ENCODE measurements at regions not wholly inside any gene's neighbourhood (a gene's known extent, or its start where the extent isn't known, plus 50 kb on each side); places are given as distances from the start of the nearest gene placed in this dataset.

- no peak for TF ChIP-seq TAF1 (IDR thresholded peaks at IDR 0.05; ENCODE audit: low read depth, low read length)
- TF ChIP-seq POLR2A (IDR thresholded peaks at IDR 0.05; ENCODE audit: low read depth, low read length), result no peak
- TF ChIP-seq POU2F2 (IDR thresholded peaks at IDR 0.05; ENCODE audit: low read depth, low read length), result no peak
- TF ChIP-seq POLR2AphosphoS5 (IDR thresholded peaks at IDR 0.05; ENCODE audit: low read depth, low read length), result no peak
- TF ChIP-seq SPI1 (IDR thresholded peaks at IDR 0.05; ENCODE audit: low read depth, low read length), result no peak
- TF ChIP-seq PAX5 (IDR thresholded peaks at IDR 0.05; ENCODE audit: insufficient read depth, low read length, severe bottlenecking), result no peak
These were observed 206.9 kb downstream of the MRPL39 start for GRCh38 chr21:25400427-25400826.
